Suprapubic skin (tissue), 4 donors: ENCODE measurements at regions not wholly inside any gene's neighbourhood (a gene's known extent, or its start where the extent isn't known, plus 50 kb on each side); places are given as distances from the start of the nearest gene placed in this dataset.

Source experiments
- DNase-seq, 2 donors: peaks; one replicate each; pipeline ENCODE4 v3.0.0-alpha.2; 2019; ENCODE audit warnings: low spot score in 2 of 2
- H3K27ac ChIP-seq: fragments of 200-600 bp; sonication (generic); one replicate; pipeline ENCODE4 v1.5.1; 2019
- H3K27me3 ChIP-seq: fragments of 200-600 bp; sonication (generic); one replicate; pipeline ENCODE4 v1.5.1; 2019
- H3K36me3 ChIP-seq: fragments of 200-600 bp; sonication (generic); one replicate; pipeline ENCODE4 v1.5.1; 2019
- H3K4me1 ChIP-seq: fragments of 200-600 bp; sonication (generic); one replicate; pipeline ENCODE4 v1.5.1; 2019
- H3K4me3 ChIP-seq: fragments of 200-600 bp; sonication (generic); one replicate; pipeline ENCODE4 v1.5.1; 2019; ENCODE audit warnings: mild to moderate bottlenecking
- H3K9me3 ChIP-seq: fragments of 200-600 bp; sonication (generic); one replicate; pipeline ENCODE4 v1.5.1; 2019
- EP300 ChIP-seq: sonication (generic); formaldehyde crosslinking; IDR thresholded peaks from one replicate; pipeline ENCODE4 v1.6.1; 2017; ENCODE audit warnings: antibody characterized with exemption
- POLR2A ChIP-seq, 2 donors: fragments of 450-650 bp; IDR thresholded peaks; one replicate each; pipeline ENCODE4 v1.6.1; 2017; ENCODE audit warnings: antibody characterized with exemption in 2 of 2, mild to moderate bottlenecking in 2 of 2, moderate library complexity in 2 of 2
- POLR2AphosphoS5 ChIP-seq, 3 donors: sonication (generic); formaldehyde crosslinking; IDR thresholded peaks; one replicate each; pipeline ENCODE4 v1.6.1; 2017; ENCODE audit warnings: antibody characterized with exemption in 3 of 3
- WGBS: methylation state at CpG from one replicate; pipeline ENCODE4 v1.1.5; 2018; 5-methylcytosine and 5-hydroxymethylcytosine counted together
- TF ChIP-seq, protein P1 (sequence below), 2 donors: fragments of 200-600 bp in 1 of 2; fragments of 450-650 bp in 1 of 2; sonication (generic) in 1 of 2; IDR thresholded peaks; one replicate each; pipeline ENCODE4 v1.5.1; 2016 to 2019; ENCODE audit warnings: antibody characterized with exemption in 2 of 2, mild to moderate bottlenecking in 1 of 2, moderate library complexity in 1 of 2

DNA sequence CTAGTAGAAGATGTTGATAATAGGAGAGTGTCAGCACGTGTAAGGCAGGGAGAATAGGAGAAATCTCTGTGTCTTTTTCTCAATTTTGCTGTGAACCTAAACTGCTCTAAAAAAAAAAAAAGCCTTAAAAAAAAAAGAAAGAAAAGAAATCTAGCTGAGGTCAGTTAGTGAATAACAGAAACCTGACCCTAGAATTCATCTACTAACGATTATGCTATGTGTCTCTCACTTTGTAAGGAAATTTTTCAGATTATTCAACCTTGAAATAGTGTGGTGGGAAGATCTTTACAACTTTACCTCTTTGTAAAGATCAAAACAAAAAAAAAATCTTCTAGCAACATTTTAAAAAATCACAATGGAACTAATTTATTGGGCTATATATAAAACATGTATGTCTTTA, 995.7 kb downstream of the GALC start:
- Histone ChIP-seq H3K36me3 (no peaks in the 10 kb centered on the region), H3K9me3 (no peaks in the 10 kb centered on the region), H3K27ac (no peak overlapping the region), H3K4me1 (no peaks in the 10 kb centered on the region), H3K27me3 (no peaks in the 10 kb centered on the region), H3K4me3 (no peak overlapping the region)
- TF ChIP-seq, protein P1, sequence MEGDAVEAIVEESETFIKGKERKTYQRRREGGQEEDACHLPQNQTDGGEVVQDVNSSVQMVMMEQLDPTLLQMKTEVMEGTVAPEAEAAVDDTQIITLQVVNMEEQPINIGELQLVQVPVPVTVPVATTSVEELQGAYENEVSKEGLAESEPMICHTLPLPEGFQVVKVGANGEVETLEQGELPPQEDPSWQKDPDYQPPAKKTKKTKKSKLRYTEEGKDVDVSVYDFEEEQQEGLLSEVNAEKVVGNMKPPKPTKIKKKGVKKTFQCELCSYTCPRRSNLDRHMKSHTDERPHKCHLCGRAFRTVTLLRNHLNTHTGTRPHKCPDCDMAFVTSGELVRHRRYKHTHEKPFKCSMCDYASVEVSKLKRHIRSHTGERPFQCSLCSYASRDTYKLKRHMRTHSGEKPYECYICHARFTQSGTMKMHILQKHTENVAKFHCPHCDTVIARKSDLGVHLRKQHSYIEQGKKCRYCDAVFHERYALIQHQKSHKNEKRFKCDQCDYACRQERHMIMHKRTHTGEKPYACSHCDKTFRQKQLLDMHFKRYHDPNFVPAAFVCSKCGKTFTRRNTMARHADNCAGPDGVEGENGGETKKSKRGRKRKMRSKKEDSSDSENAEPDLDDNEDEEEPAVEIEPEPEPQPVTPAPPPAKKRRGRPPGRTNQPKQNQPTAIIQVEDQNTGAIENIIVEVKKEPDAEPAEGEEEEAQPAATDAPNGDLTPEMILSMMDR (IDR thresholded peaks at IDR 0.05), result no peak
- TF ChIP-seq POLR2A (IDR thresholded peaks at IDR 0.05), result no peak
- TF ChIP-seq EP300, result no peak
- TF ChIP-seq POLR2AphosphoS5 (IDR thresholded peaks at IDR 0.05), result no peak
- WGBS, result 58% methylated on average over 2 of the region's 2 CpGs
- DNase-seq, result no peak

DNA sequence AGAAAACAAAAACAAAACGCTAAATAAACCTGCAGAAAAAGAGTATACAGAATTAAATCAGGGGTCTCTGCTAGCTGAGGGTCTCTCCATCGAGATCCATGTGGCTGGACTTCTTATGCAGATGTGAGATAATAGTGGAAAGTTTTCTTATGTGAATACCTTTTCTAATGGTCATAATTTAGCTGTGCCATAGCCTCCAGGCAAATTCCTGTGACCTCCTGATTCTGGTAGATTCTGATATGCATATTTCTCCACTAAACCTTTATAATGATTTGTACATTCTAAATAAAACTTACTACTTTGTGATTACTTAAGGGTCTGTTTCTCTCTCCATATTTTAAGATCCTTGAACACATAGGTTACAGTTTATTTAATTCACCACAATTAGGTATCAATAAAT, 1002.6 kb downstream of the GALC start:
- DNase-seq, result no peak
- Histone ChIP-seq H3K36me3 (no peaks in the 10 kb centered on the region), H3K4me3 (no peak overlapping the region), H3K9me3 (no peaks in the 10 kb centered on the region), H3K27ac (no peak overlapping the region), H3K4me1 (no peaks in the 10 kb centered on the region), H3K27me3 (no peaks in the 10 kb centered on the region)
- 70% methylated on average over 2 of the region's 2 CpGs for WGBS
- TF ChIP-seq POLR2AphosphoS5 (IDR thresholded peaks at IDR 0.05), result no peak
- TF ChIP-seq, protein P1 (IDR thresholded peaks at IDR 0.05), result no peak

DNA sequence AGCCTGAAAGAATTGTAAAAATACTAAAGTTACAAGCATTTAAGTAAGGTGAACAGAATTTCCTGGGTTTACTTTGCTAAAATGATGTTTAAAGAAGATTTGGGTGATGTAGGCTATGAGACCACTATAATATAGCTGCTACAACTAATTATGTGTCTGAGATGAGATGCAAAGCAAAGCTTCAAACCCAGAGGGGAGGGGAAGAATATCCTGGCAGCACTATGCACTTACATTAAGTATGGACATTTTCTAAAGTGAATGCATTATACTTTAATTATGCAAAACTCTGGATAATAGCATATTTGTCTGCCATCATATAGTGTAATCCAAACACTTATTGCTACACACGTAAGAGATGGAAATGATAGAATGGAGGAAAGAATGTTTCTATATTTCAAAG, 1003.7 kb downstream of the GALC start:
- H3K4me1 ChIP-seq, result no peaks in the 10 kb centered on the region
- H3K27ac ChIP-seq, result no peak overlapping the region
- H3K4me3 ChIP-seq, result no peak overlapping the region
- no peaks in the 10 kb centered on the region for H3K9me3 ChIP-seq
- no peaks in the 10 kb centered on the region for H3K36me3 ChIP-seq
- 78% methylated on average over 1 of the region's 1 CpG for WGBS
- no peaks in the 10 kb centered on the region for H3K27me3 ChIP-seq
- DNase-seq, result no peak
- TF ChIP-seq, protein P1 (IDR thresholded peaks at IDR 0.05), result no peak
- TF ChIP-seq POLR2AphosphoS5 (IDR thresholded peaks at IDR 0.05) (no peak), EP300 (no peak)

DNA sequence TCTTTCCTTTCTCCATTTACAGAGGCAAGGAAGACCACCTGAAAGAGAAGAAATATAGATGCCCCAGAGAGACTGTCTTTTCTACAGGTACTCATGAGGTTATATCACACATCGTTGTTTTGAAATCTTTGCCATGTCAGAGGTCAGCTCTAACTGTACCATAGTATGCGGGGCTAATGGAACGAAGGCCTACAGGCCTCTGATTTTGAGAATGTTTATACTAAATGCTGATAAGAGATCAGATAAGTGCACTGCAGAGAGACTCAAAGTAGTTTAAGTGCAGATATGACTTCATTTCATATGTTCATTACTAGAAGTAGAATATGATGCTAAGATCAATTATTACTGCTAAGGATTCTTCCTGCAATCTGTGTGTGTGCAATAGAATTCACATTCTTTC, 1005.0 kb downstream of the GALC start:
- H3K9me3 ChIP-seq, result no peaks in the 10 kb centered on the region
- TF ChIP-seq POLR2AphosphoS5 (IDR thresholded peaks at IDR 0.05) (no peak), EP300 (no peak), POLR2A (IDR thresholded peaks at IDR 0.05) (no peak)
- TF ChIP-seq, protein P1 (IDR thresholded peaks at IDR 0.05), result no peak
- DNase-seq, result no peak
- no peak overlapping the region for H3K27ac ChIP-seq
- H3K4me1 ChIP-seq, result no peaks in the 10 kb centered on the region
- no peaks in the 10 kb centered on the region for H3K27me3 ChIP-seq
- H3K4me3 ChIP-seq, result no peak overlapping the region
- 73% methylated on average over 3 of the region's 3 CpGs for WGBS
- no peaks in the 10 kb centered on the region for H3K36me3 ChIP-seq

DNA sequence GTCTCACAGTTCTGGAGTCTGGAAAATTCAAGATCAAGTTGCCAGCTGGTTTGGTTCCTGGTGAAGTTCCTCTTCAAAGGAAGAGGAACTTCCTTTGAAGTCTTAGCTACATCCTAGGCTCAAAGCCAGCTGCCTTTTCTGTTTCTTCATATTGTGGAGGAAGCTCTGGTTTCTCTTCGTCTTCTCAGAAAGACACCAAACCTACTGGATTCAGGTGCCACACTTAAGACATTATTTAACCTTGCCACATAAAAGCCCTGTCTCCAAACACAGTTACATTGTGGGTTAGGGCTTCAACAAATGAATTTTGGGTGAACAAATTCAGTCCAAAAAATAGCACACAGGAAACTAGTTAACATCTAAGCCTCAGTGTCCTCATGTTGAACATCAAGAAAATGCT, 1019.8 kb downstream of the GALC start:
- H3K4me3 ChIP-seq, result no peak overlapping the region
- 26% methylated on average over 1 of the region's 1 CpG for WGBS

More for the DNA sequence above, 1019.8 kb downstream of the GALC start:
- peaks cover 5% of the 10 kb centered on the region for H3K9me3 ChIP-seq
- DNase-seq, result no peak
- H3K36me3 ChIP-seq, result no peaks in the 10 kb centered on the region
- no peaks in the 10 kb centered on the region for H3K4me1 ChIP-seq
- TF ChIP-seq POLR2A (IDR thresholded peaks at IDR 0.05) (no peak), EP300 (no peak), POLR2AphosphoS5 (IDR thresholded peaks at IDR 0.05) (no peak)
- TF ChIP-seq, protein P1 (IDR thresholded peaks at IDR 0.05), result no peak
- H3K27ac ChIP-seq, result no peak overlapping the region
- H3K27me3 ChIP-seq, result no peaks in the 10 kb centered on the region
